UCSD-AML1 (cell line): ENCODE measurements at regions not wholly inside any gene's neighbourhood (a gene's known extent, or its start where the extent isn't known, plus 50 kb on each side); places are given as distances from the start of the nearest gene placed in this dataset.

ENCODE experiments used
- DNase-seq: peaks from one replicate; lab custom pipeline; 2025; ENCODE audit not compliant: unreplicated experiment; lab: John Stamatoyannopoulos, UW

GRCh38 chr17:33403194-33403593, 110.1 kb upstream of the ASIC2 start:
- DNase-seq: no peak

GRCh38 chr17:33404070-33404819, 111.2 kb upstream of the ASIC2 start:
- no peak for DNase-seq

- no peak for DNase-seq
Measured at GRCh38 chr17:33416131-33416530, 123.0 kb upstream of the ASIC2 start.

- no peak for DNase-seq
Measured at GRCh38 chr17:33421933-33422332, 128.8 kb upstream of the ASIC2 start.

- no peak for DNase-seq
Measured at GRCh38 chr17:33433581-33433980, 140.5 kb upstream of the ASIC2 start.

GRCh38 chr17:33434841-33435240, 141.7 kb upstream of the ASIC2 start:
- no peak for DNase-seq

GRCh38 chr17:33435721-33436301, 142.7 kb upstream of the ASIC2 start:
- DNase-seq: no peak

- DNase-seq: no peak
Measured at GRCh38 chr17:33436321-33436720, 143.2 kb upstream of the ASIC2 start.

GRCh38 chr17:33438139-33438538, 145.0 kb upstream of the ASIC2 start:
- DNase-seq: no peak

- DNase-seq: no peak
Measured at GRCh38 chr17:33438578-33438977, 145.5 kb upstream of the ASIC2 start.

- DNase-seq: no peak
Measured at GRCh38 chr17:33442320-33442719, 149.2 kb upstream of the ASIC2 start.

GRCh38 chr17:33444731-33445130, 151.6 kb upstream of the ASIC2 start:
- no peak for DNase-seq

- DNase-seq: no peak
Measured at GRCh38 chr17:33447090-33447489, 154.0 kb upstream of the ASIC2 start.

GRCh38 chr17:33451221-33451620, 158.1 kb upstream of the ASIC2 start:
- DNase-seq: no peak

- DNase-seq: no peak
Measured at GRCh38 chr17:33457477-33457876, 164.4 kb upstream of the ASIC2 start.

GRCh38 chr17:33459078-33459940, 166.2 kb upstream of the ASIC2 start:
- no peak for DNase-seq

GRCh38 chr17:33460781-33461450, 167.8 kb upstream of the ASIC2 start:
- no peak for DNase-seq

- DNase-seq: no peak
Measured at GRCh38 chr17:33463887-33464286, 170.8 kb upstream of the ASIC2 start.

GRCh38 chr17:33464669-33465280, 171.7 kb upstream of the ASIC2 start:
- no peak for DNase-seq

GRCh38 chr17:33469421-33469820, 176.3 kb upstream of the ASIC2 start:
- DNase-seq: no peak

GRCh38 chr17:33469911-33470310, 176.8 kb upstream of the ASIC2 start:
- no peak for DNase-seq
